Naive thymus-derived CD8-positive, alpha-beta T cell (primary cell): ENCODE measurements at regions not wholly inside any gene's neighbourhood (a gene's known extent, or its start where the extent isn't known, plus 50 kb on each side); places are given as distances from the start of the nearest gene placed in this dataset.
"Not testable (repeated sequence)": the region's sequence is repeated elsewhere in the genome, so short reads cannot be mapped to it uniquely, and the experiment has no call there.

Experiments used
- ATAC-seq, 2 donors: fragments of 150-1000 bp; cut with Tn5 transposase in 1 of 2; sonication (Bioruptor Pico), chemical (Tn5 transposase) in 1 of 2; 1 replicate in 1 of 2; 2 replicates in 1 of 2; pipeline ENCODE4 v1.10.0; 2021; ENCODE audit warnings: mild to moderate bottlenecking in 2 of 2, moderate library complexity in 2 of 2
- POLR2A ChIA-PET: fragments of 350-600 bp; sonication (Branson Sonifier 250); formaldehyde crosslinking; loops from one replicate; lab custom pipeline; 2021; ENCODE audit warnings: antibody characterized with exemption; lab: Charles Lee
- DNase-seq, 10 donors: peaks; one replicate each; pipeline versions ENCODE4 v3.0.0 to v3.0.0-alpha.2; 2020 to 2022
- H3K27ac Mint-ChIP-seq, 10 donors: one replicate each; pipeline ENCODE4 v1.8.0; 2020 to 2022; ENCODE audit warnings: mild to moderate bottlenecking in 10 of 10, mixed read lengths in 10 of 10, moderate library complexity in 4 of 10, inconsistent platforms in 1 of 10
- H3K27me3 Mint-ChIP-seq, 5 donors: one replicate each; pipeline ENCODE4 v1.8.0; 2021 to 2022; ENCODE audit warnings: mixed read lengths in 5 of 5
- H3K36me3 Mint-ChIP-seq, 3 donors: one replicate each; pipeline ENCODE4 v1.8.0; 2020 to 2022; ENCODE audit warnings: mixed read lengths in 3 of 3, mild to moderate bottlenecking in 2 of 3, inconsistent platforms in 1 of 3
- H3K4me1 Mint-ChIP-seq, 4 donors: one replicate each; pipeline ENCODE4 v1.8.0; 2021 to 2022; ENCODE audit warnings: mixed read lengths in 4 of 4
- H3K4me3 Mint-ChIP-seq, 10 donors: one replicate each; pipeline ENCODE4 v1.8.0; 2020 to 2022; ENCODE audit warnings: mild to moderate bottlenecking in 10 of 10, mixed read lengths in 10 of 10, moderate library complexity in 6 of 10, inconsistent platforms in 1 of 10
- H3K9me3 Mint-ChIP-seq, 9 donors: one replicate each; pipeline ENCODE4 v1.8.0; 2020 to 2022; ENCODE audit warnings: mixed read lengths in 9 of 9, mild to moderate bottlenecking in 3 of 9, inconsistent platforms in 1 of 9, moderate library complexity in 1 of 9

DNA sequence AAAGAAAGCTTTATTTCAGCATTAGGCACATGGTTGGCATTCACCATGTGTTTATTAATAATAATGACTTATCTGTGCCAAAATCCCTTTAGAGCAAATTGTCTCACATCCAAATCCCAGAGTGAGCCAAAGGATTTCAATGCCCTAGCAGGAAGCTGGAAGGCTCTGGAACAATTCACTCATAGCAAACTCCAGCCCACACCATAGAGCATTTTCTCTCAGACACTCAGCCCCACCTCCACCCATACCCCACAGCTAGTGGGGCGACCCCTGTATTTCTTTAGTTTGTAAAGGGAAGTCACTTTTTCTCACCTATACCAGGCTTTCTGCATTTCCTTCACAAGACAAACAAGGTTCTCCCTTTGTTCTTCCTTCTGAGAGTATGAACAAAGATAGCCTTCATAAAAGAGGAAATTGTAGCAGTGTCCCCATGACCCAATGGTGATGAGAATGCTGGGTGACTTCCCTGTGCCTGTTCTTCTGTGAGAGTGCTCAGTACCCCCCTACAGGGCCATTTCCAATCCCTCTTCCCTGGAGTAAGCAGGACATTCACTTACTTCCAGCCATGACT is 100.1 kb upstream of the APCDD1 start:
- Mint-ChIP-seq H3K4me1 (peaks cover 0 to 1% (median 0%) of the 10 kb centered on the region in 4 donors), H3K9me3 (peaks cover 0 to 38% (median 28%) of the 10 kb centered on the region in 9 donors), H3K4me3 (no peak overlapping the region), H3K36me3 (peaks cover 0 to 4% (median 0%) of the 10 kb centered on the region in 3 donors), H3K27me3 (peaks cover 0 to 20% (median 1%) of the 10 kb centered on the region in 5 donors), H3K27ac (no peak overlapping the region)
- ATAC-seq (no peak), DNase-seq (no peak)
- POLR2A ChIA-PET: no interaction called here

DNA sequence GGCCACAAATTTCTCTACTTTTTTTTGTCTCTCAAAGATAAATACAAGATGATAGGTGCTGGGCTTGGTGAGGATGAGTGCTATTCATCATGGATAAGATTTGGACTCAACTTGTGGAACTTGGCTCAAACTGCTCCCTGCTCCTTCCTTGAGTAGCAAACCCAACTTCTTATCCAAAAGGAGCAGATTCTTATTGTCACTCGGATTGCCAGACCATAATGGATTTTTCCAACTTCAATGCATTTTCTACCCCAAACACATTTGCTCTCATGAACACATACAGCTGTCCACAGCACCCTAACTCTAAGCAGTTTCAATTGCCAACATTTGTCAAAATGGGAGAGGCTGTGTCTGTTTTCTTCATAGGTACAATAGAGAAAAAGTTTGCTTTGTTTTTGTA is 99.5 kb upstream of the APCDD1 start:
- no peak overlapping the region for H3K4me3 Mint-ChIP-seq
- H3K9me3 Mint-ChIP-seq: peaks cover 0 to 38% (median 28%) of the 10 kb centered on the region in 9 donors
- H3K27ac Mint-ChIP-seq: no peak overlapping the region
- peaks cover 0 to 19% (median 1%) of the 10 kb centered on the region in 5 donors for H3K27me3 Mint-ChIP-seq
- H3K4me1 Mint-ChIP-seq: peaks cover 0 to 1% (median 0%) of the 10 kb centered on the region in 4 donors
- ATAC-seq (no peak), DNase-seq (no peak)
- POLR2A ChIA-PET: no interaction called here
- H3K36me3 Mint-ChIP-seq: peaks cover 0 to 4% (median 0%) of the 10 kb centered on the region in 3 donors

DNA sequence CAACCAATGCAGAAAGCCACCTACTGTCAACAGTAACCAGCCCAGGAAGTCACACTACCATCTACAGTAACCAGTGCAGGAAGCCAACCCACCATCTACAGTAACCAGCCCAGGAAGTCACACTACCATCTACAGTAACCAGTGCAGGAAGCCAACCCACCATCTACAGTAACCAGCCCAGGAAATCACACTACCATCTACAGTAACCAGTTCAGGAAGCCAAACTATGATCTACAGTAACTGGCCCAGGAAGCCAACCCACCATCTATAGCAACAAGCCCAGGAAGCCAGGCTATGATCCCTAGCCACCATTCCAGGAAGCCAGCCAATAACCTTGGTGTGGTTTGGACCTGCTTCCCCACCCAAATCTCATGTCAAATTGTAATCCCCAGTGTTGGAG is 97.4 kb upstream of the APCDD1 start:
- H3K27me3 Mint-ChIP-seq: peaks cover 0 to 10% (median 1%) of the 10 kb centered on the region in 5 donors
- H3K27ac Mint-ChIP-seq, H3K4me1 Mint-ChIP-seq, H3K36me3 Mint-ChIP-seq, H3K4me3 Mint-ChIP-seq, POLR2A ChIA-PET, ATAC-seq, DNase-seq: not testable (repeated sequence)
- peaks cover 2 to 38% (median 28%) of the 10 kb centered on the region in 9 donors for H3K9me3 Mint-ChIP-seq

DNA sequence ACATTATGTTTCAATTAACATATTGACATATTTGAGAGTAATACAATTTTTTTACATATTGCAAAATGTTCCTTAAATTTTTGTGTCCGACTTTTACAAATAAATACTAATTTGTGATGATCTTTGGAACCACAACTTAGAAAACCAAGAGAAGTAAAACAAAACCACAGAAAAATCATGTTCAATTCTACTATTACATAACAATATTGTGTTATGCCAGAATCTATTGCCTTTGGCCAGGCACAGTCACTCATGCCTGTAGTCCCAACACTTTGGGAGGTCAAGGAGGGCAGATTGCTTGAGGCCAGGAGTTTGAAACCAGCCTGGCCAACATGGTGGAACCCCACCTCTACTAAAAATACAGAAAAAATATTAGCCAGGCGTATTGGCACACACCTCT is 92.8 kb upstream of the APCDD1 start:
- no peak overlapping the region for H3K27ac Mint-ChIP-seq
- DNase-seq (no peak), ATAC-seq (no peak)
- POLR2A ChIA-PET: no interaction called here
- peaks cover 0 to under 1% (median 0%) of the 10 kb centered on the region in 4 donors for H3K4me1 Mint-ChIP-seq
- H3K27me3 Mint-ChIP-seq: peaks cover 0 to 4% (median 3%) of the 10 kb centered on the region in 5 donors
- H3K4me3 Mint-ChIP-seq: no peak overlapping the region
- H3K36me3 Mint-ChIP-seq: peaks cover 0 to 12% (median 0%) of the 10 kb centered on the region in 3 donors
- peaks cover 4 to 35% (median 19%) of the 10 kb centered on the region in 9 donors for H3K9me3 Mint-ChIP-seq

DNA sequence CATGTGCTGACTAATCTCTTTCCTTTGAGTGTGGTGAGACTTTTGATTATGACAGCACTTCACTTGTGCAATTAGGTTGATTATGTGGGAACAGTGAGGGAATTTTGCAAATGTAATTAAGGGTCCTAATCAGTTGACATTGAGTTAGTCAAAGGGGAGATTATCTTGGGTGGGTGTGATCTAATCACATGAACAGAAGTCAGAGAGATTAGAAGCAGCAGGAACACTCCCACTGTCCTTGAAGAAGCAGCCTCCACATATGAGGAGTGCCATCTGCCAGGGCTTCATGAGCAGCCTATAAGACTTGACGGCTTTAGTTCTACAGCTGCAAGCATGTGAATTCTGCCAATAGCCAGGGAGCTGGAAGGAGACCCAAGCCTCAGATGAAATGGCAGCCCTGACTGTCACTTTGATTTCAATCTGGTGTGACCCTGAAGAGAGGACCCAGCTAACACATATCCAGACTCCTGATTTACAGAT is 89.4 kb upstream of the APCDD1 start:
- no peak overlapping the region for H3K4me3 Mint-ChIP-seq
- peaks cover 0 to 18% (median 5%) of the 10 kb centered on the region in 5 donors for H3K27me3 Mint-ChIP-seq
- no peak for DNase-seq
- POLR2A ChIA-PET: no interaction called here
- no peak overlapping the region for H3K27ac Mint-ChIP-seq
- H3K4me1 Mint-ChIP-seq: no peaks in the 10 kb centered on the region
- ATAC-seq: no peak
- H3K36me3 Mint-ChIP-seq: peaks cover 0 to 8% (median 0%) of the 10 kb centered on the region in 3 donors
- peaks cover 0 to 20% (median 10%) of the 10 kb centered on the region in 9 donors for H3K9me3 Mint-ChIP-seq

DNA sequence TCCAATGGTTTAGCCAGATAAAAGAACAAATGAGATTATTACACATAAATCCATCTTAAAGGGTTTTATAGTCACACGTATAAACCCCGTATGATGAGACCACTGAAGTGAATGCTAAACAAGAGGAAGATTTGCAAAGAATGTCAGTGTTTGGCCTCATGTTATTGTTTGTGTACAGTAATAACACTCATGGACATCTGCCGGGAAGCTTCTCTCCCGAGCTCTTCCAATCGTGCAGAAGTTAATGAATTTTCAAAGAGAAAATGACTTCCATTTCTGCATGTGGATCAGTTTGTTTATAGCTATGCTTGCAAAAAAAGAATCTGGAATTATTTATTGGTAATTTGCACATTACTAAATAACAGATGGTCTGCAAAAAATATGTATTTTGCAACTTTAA is 88.5 kb upstream of the APCDD1 start:
- Mint-ChIP-seq H3K4me3 (no peak overlapping the region), H3K4me1 (no peaks in the 10 kb centered on the region), H3K27ac (no peak overlapping the region), H3K27me3 (peaks cover 0 to 18% (median 5%) of the 10 kb centered on the region in 5 donors), H3K36me3 (peaks cover 0 to 8% (median 0%) of the 10 kb centered on the region in 3 donors), H3K9me3 (peaks cover 0 to 20% (median 8%) of the 10 kb centered on the region in 9 donors)
- POLR2A ChIA-PET: no interaction called here
- ATAC-seq: no peak
- no peak for DNase-seq

DNA sequence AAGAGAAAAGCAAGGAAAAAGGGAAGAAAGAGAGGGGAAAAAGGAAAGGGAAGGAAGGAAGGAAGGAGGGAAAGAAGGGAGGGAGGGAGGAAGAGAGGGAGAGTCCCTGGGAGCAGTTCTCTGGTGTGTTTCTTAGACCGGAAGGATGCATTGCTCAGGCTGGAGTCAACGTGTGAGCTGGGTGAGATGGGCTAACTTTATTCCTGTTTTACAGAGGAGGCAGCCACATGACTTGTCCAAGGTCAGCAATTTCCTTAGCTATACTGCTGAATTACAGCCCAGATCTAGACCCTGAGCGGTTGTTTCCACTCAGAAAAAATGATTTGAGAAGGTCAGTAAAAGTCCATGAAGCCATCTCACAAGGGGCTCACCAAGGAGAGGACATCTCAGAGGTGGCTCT is 86.6 kb upstream of the APCDD1 start:
- peaks cover 0 to 20% (median 8%) of the 10 kb centered on the region in 9 donors for H3K9me3 Mint-ChIP-seq
- POLR2A ChIA-PET: no interaction called here
- DNase-seq: no peak

DNA sequence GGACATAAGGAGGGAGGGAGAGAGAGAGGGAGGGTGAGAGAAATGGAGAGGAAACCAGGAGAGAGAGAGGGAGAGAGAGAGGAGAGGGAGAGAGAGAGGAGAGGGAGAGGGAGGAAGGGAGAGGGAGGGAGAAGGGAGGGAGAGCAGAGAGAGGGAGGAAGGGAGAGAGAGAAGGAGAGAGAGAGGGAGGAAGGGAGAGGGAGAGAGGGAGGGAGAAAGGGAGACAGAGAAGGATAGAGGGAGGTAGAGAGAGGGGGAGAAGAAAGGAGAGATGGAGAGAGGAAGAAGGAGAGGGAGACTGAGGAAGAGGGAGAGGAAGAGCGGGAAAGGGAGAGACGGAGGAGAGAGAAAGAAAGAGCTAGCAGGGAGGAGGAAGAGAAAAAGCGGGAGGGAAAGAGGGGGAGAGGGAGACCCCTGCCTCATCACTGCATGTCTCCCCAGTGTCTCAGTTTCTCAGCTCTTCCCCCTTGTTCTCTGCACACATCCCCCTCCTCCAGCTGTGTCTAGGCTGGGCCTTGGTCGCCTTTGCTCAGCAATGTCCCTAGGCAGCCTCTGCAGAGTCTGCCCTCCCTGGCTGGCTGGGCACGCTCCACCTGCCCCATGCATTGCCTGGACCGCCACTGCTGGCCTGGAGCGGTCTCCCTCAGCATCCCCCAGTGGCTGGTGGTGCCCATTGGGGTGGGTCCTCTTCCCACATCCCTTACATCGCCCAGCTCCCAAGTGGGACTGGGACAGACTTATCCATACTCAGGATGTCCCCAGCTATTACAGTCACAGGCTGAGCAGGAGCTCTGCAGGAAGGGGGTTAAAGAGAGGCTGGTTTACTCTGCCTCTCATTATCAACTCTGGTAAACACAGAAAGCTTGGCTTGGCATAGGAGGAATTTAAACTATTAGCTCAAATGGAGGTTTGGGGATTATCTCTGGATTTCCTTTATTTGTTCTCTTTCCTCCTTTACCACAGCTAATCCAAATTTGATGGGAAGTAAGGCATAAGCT is 85.7 kb upstream of the APCDD1 start:
- H3K9me3 Mint-ChIP-seq: peaks cover 0 to 15% (median 5%) of the 10 kb centered on the region in 9 donors
- no peak overlapping the region for H3K4me3 Mint-ChIP-seq
- no peaks in the 10 kb centered on the region for H3K4me1 Mint-ChIP-seq
- no peak for DNase-seq
- H3K36me3 Mint-ChIP-seq: peaks cover 0 to 4% (median 0%) of the 10 kb centered on the region in 3 donors
- H3K27me3 Mint-ChIP-seq: peaks cover 0 to 18% (median 2%) of the 10 kb centered on the region in 5 donors
- POLR2A ChIA-PET: no interaction called here
- H3K27ac Mint-ChIP-seq: peak overlapping the region in 1 of 10 donors; percentile 63
- ATAC-seq: no peak

More for the DNA sequence above, 86.6 kb upstream of the APCDD1 start:
- H3K27me3 Mint-ChIP-seq: peaks cover 0 to 18% (median 5%) of the 10 kb centered on the region in 5 donors
- H3K36me3 Mint-ChIP-seq: peaks cover 0 to 8% (median 0%) of the 10 kb centered on the region in 3 donors
- peak overlapping the region in 1 of 10 donors; percentile 20 for H3K27ac Mint-ChIP-seq
- no peaks in the 10 kb centered on the region for H3K4me1 Mint-ChIP-seq
- no peak overlapping the region for H3K4me3 Mint-ChIP-seq
- ATAC-seq: no peak

DNA sequence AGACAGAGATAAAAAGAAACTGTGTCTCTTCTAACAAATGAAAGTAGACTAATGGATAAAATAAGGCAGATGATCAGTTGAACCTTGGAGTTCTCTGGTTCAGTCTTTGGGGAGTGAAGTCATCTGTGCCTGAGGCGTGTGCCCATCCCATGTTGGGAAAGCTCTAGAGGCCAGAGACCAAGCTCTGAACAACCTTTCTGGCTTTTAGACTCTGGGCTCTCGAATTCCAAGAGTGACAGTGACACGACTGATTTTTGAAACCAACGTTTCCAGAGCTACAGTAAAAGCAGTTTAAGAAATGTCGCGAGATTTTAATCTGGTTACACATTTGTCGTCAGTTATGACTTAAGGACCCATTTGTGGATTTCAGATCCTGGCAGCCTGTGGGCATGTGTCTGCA is 83.7 kb upstream of the APCDD1 start:
- no peaks in the 10 kb centered on the region for H3K36me3 Mint-ChIP-seq
- H3K4me3 Mint-ChIP-seq: no peak overlapping the region
- ATAC-seq (no peak), DNase-seq (no peak)
- no peaks in the 10 kb centered on the region for H3K9me3 Mint-ChIP-seq
- H3K4me1 Mint-ChIP-seq: no peaks in the 10 kb centered on the region
- H3K27ac Mint-ChIP-seq: no peak overlapping the region
- H3K27me3 Mint-ChIP-seq: peaks cover 0 to 18% (median 2%) of the 10 kb centered on the region in 5 donors
- POLR2A ChIA-PET: no interaction called here

DNA sequence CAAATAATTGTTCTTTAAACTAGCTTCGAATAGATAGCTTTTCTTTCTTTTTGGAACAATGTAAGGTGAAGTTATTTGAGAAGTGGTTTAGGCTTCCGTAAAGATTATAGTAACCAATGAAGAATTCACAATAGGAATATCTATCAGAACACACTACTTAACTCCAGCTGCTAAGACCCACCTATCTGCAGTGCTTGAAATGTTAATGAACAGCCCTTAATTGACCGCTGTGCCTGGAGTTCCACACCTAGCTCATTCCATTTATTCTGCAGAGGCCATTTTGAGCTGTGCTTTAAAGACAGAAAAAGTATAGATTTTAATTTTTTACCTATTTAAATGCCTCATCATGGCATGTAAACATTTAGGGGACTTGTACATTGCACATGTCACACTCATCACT is 83.3 kb upstream of the APCDD1 start:
- H3K4me1 Mint-ChIP-seq: no peaks in the 10 kb centered on the region
- H3K27me3 Mint-ChIP-seq: peaks cover 0 to 15% (median 2%) of the 10 kb centered on the region in 5 donors
- H3K4me3 Mint-ChIP-seq: no peak overlapping the region
- ATAC-seq (no peak), DNase-seq (no peak)
- H3K9me3 Mint-ChIP-seq: no peaks in the 10 kb centered on the region
- no peaks in the 10 kb centered on the region for H3K36me3 Mint-ChIP-seq
- POLR2A ChIA-PET: no interaction called here
- H3K27ac Mint-ChIP-seq: no peak overlapping the region

DNA sequence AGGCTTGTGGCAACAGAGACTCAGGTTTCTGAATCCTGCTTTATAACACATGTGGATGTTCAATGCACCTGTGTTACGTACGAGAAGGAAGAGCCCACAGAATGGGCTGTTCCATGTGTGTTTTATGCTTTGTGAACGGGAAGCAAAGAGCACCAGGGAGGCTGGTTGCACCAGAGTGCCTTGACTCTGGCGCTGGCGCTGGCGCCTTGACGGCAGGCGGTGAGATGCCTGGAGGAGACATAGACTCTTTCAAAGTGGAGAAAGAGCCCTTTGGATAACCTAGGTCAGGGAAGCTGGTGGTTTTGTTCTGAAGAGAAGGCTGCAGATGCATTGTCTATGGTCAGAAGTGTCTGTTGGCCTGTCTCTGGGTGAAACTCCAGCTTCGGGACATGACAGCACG is 80.2 kb upstream of the APCDD1 start:
- Mint-ChIP-seq H3K9me3 (no peaks in the 10 kb centered on the region), H3K4me1 (peaks cover 0 to 3% (median 0%) of the 10 kb centered on the region in 4 donors), H3K36me3 (no peaks in the 10 kb centered on the region), H3K27me3 (peaks cover 0 to 4% (median 0%) of the 10 kb centered on the region in 5 donors), H3K4me3 (no peak overlapping the region), H3K27ac (no peak overlapping the region)
- POLR2A ChIA-PET: no interaction called here
- ATAC-seq (no peak), DNase-seq (no peak)

DNA sequence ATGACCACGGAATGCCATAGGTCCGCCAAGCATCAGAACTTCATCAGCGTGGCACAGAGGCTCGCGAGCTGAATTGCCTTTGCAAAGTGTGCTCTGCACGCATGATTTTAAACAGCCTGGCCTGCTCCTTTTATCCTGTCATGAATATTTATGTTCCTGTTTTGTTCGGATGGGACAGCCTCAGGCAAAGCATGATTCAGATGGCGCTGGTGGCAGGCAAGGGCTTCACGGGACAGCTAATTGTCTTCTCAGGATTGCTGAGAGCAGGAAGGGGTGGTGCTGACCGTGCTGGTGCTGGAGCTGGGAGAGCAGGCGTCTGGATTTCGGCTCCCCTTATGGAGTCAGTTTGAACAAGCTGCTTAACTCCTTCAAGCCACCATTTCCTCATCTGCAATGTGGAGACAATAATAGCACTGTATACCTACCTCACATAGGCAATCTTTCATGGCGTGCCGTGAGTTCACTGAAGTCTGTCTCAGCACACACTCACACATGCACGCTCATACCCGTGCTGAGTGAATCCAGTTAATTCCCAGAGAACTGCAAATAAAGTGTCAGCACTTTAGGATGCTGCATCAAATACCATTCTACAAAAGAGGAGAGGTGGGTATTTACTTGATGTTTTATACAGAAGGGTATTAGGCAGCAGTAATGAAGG is 79.7 kb upstream of the APCDD1 start:
- POLR2A ChIA-PET: no interaction called here
- Mint-ChIP-seq H3K4me1 (peaks cover 0 to 9% (median 0%) of the 10 kb centered on the region in 4 donors), H3K27me3 (peaks cover 0 to 4% (median 0%) of the 10 kb centered on the region in 5 donors), H3K36me3 (no peaks in the 10 kb centered on the region), H3K27ac (no peak overlapping the region), H3K4me3 (no peak overlapping the region), H3K9me3 (no peaks in the 10 kb centered on the region)
- DNase-seq: no peak
- ATAC-seq: no peak
